ENCODE measurements at regions not wholly inside any gene's neighbourhood (a gene's known extent, or its start where the extent isn't known, plus 50 kb on each side); places are given as distances from the start of the nearest gene placed in this dataset.

DNA sequence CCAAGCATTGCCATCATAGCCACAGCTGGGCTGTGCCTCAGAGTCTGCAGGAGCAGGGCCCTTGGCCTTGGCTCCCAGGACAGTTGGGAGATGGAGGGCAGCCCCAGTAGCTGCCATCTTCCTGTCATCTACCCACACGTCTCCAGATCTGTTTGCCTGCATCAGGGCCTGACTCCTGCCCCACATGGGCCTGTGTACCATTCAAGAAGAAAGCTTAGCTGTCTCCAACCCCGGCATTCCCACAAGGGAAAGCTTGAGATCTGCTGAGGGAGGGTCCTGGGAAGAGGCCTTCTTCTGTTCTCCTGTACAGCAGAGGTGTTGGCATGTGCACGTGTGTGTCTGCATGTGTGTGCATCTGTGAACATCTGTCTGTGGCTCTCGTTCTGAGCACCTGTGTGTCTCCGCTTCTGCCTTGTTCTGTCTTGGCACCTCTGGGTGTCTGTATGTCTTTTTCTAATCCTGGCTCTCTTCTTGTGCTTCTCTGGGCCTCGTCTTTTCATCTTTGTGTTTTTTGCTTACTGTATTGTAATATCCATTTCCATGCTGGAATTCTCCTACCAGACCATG lies 122.2 kb downstream of the MRM1 start:
- no peak for DNase-seq (ENCODE audit: low spot score)
- in situ Hi-C loops (cut with HindIII; ENCODE audit: low sequenced_read_pairs), result no loop called here

DNA sequence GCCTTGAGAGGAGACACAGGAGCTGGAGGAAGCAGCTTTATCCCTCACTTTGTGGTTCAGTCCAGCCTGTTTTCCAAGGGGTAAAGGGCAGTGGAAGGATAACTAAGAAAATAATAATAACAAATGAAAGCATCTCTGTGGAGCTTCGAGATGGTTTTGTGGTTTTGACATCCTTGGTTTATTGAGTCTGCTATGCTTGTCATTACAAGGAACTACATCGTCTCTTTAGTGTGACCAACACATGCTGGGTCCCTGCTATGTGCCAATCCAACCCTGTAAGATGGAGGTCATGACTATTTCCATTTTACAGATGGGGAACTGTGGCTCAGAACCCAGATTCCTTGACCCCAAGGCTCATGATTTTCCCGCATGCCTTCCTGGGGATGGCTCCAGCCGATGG lies 124.8 kb downstream of the MRM1 start:
- in situ Hi-C loops (cut with HindIII; ENCODE audit: low sequenced_read_pairs), result no loop called here
- DNase-seq (ENCODE audit: low spot score), result no peak

DNA sequence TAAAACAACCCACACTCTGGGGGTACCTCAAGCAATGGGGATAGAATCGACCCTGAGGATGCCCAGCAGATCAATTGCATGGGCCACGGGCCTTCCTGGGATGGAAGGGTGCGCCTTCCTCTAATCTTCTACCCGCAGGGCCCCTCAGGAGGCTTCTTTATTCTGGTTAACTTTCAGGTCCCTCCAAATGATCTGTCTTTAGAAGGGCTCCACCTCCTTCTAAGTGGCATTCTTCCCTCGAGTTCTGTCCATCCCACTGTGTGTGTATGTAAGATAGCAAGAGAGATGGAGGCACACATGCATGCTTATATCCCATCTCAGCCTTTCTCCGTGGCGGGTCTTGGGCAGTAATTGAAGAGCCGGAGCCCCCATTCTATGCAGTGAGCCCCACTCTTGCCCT lies 125.7 kb downstream of the MRM1 start:
- in situ Hi-C loops (cut with HindIII; ENCODE audit: low sequenced_read_pairs), result no loop called here
- no peak for DNase-seq (ENCODE audit: low spot score)

DNA sequence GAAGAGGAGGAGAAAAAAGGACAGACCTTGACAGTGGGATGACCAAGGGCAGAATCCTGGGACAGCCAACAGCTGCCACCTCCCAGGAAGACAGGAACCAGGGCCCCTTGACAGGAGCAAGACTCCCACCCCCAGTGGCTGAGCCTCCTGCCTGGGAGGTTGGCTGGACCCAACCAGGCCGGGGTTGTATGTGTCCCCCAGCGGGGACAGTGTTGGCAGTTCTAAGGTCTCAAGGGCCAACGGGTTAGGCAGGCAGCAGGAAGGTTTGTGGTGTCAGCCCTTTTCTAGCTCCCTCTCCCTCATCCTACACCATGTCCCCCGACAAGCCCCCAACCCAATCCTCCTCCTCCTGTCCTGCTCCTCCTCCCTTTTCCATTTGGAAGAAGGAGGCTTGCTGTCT lies 126.2 kb downstream of the MRM1 start:
- in situ Hi-C loops (cut with HindIII; ENCODE audit: low sequenced_read_pairs), result no loop called here
- DNase-seq (ENCODE audit: low spot score), result no peak

DNA sequence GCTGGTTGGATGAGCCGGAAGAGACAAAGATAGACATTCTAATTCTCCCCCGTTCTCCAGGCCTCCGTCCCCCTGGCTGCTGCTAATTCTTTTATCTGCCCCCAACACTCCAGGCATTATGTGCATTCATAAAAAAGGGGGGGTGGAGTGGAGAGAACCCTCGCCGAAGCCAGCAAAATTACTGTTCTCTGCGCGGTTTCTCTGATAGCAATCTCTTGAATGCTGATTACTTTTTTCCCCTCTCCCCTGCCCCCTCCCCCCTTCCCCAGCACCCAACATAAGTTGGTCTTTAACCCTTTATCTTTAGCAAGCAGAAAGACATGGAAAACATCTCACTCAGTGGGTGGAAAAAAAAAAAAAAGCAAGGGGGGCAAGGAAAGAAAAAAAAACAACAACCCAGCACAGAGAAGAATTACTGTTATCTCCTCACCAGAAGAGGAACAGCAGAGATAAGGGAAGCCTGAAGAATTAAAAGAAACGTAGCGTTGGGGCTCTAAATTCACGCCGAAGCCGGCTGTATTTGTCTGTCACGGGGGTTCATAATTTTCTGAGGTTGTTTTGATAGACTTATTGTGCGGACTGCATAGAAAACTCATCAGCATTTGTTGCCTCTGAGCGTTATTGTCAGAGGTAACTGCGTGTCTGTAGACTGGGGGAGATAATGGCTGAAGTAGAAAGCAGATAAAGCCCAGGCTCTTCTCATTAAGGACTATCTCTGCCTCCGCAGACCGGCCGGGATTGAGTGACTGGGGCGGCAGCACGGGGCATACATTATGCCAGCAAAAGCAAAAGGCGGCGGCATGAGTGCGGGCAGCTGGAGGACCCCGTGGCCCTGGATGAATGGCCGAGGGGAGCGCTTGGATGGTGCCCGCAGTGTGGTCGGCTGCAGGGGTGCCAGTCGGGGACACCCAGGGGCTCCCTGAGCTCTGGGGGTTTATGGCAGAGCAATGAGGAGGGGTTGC lies 126.9 kb downstream of the MRM1 start:
- DNase-seq (ENCODE audit: low spot score), result no peak
- in situ Hi-C loops (cut with HindIII; ENCODE audit: low sequenced_read_pairs), result no loop called here

DNA sequence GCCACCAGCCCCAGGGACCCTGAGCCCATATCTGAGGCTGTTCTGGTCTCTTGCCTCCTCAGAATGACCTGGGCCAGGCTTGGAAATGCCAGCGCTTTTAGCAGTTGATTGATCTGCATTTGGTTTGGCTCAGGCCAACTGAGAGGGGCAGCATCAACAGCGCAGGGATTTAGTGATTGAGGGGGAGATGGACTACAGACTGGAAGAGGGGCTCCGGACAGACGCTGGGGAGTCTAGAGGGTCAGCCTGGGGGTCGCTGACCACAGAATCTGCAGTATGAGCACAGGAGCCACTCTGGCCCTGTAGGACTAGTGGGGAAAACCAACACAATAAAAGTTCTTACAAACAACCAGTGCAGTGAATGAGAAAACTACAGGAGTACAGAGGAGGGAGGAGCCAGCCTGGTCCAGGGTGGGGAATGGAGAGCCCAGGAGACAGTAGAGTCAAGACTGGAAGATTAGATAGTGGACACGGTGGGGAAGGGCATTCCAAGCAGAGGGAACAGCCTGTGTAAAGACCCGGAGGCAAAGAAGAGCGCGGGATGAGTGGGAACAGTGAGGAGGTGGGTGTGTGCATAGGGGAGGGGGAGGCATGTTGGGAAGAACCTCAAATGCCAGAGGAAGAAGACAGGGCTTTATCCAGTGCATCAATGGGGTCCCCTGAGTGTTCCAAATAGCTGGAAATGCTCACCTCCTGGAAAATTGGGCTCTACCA lies 128.9 kb downstream of the MRM1 start:
- in situ Hi-C loops (cut with HindIII; ENCODE audit: low sequenced_read_pairs), result no loop called here
- no peak for DNase-seq (ENCODE audit: low spot score)

DNA sequence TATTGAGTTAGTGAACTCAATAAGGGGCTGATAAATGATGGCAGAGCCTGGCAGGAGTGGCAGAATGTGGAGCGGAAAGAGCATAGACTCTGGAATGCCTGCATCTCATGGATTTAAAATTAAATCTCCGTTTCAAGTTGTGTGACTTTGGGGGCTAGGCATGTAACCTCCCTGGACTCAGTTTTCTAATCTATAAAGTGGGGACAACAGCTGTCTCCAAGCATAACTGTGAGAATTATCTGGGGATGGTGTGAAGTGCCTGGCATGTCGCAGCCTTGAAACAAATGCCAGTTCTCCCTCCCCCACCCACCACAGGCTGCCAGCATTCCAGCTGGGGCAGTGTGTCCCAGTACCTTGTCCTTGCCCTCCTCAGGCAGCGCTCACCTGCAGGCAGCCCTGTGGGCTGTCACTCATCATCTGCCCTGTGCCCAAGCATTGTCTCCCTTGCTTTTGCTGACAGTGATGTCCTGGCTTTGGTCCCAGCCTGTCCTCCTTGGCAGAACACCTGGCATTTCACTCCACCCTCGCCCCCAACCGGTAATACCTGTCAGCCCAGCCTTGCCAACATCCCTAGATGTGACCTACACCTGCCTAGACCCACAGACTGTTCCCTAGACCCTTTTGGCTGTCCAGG lies 129.6 kb downstream of the MRM1 start:
- no peak for DNase-seq (ENCODE audit: low spot score)
- in situ Hi-C loops (cut with HindIII; ENCODE audit: low sequenced_read_pairs), result no loop called here

DNA sequence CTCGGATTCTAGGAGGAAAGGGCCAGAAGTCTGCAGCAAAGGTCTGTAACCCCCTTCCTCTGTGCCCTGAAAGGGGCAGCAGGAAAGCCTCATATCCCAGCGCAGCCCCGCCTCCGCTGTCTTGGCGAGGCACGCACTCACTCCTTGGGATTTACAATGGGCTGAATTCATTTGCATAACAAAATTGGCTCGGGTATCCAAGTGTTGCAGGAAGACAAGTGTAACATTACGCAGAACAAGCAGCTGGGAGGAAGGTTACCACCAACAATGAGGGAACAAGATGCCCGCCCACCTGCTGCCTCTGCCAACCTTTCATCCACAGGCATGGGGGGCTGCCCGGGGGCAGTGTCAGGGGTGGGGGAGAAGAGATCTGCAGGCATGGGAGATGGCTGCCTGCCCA lies 130.4 kb downstream of the MRM1 start:
- in situ Hi-C loops (cut with HindIII; ENCODE audit: low sequenced_read_pairs), result no loop called here
- no peak for DNase-seq (ENCODE audit: low spot score)

DNA sequence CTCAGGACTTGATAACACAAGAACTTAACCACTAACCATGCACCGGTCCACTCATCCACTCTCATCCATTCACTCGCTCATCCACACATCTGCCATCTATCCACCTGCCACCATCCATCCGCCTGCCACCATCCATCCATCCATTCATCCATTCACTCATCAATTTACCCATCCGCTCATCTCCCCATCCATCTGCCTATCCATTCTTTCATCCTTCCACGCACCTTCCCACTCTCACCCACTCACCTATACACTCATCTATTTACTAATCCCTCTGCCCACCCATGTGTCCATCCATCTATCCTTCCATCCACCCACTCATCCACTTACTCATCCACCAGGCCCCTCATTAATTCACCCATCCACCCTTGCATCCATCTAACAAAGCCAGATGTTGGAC lies 131.0 kb downstream of the MRM1 start:
- in situ Hi-C loops (cut with HindIII; ENCODE audit: low sequenced_read_pairs), result no loop called here
- no peak for DNase-seq (ENCODE audit: low spot score)

DNA sequence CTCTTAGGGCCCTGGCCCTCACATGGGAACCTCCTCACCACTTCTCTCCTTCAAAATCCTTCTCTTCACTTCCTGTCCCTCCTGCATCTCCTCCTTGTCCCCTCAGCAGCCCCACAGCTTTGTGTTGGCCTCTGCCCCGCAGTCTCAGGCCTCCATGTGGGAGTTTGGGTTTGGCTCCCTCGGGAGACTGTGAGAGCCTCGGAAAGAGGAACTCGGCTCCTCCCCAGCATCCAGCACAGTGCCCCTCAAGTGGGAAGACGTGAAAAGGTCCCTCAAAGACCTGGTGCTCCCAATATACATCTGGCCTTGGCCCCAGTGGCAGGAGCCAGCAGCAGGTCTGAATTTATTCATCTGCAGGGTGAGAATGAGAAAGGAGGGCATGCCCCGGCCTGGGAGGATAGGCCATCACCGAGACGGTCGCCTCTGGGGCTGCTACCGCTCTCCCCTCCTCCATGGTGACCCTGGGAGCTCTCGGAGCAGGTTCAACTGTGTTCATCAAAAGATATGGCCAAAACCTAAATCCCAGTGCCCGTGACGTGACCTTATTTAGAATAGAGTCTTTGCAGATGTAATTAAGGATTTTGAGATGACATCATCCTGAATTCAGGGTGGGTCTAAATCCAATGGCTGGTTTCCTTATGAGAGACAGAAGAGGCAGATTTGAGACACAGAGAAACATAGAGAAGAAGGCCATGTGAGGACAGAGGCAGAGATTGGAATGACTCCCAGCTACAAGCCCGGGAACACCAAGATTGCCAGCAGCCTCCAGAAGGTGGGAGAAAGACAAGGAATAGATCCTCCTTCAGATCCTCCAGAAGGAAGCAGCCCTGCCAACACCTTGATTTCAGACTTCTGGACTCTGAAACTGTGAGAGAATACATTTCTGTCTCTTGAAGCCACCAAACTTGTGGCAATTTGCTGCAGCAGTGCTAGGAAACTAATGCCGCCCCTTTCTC lies 135.1 kb downstream of the MRM1 start:
- in situ Hi-C loops (cut with HindIII; ENCODE audit: low sequenced_read_pairs), result no loop called here
- peak; percentile 38 for DNase-seq (ENCODE audit: low spot score)

DNA sequence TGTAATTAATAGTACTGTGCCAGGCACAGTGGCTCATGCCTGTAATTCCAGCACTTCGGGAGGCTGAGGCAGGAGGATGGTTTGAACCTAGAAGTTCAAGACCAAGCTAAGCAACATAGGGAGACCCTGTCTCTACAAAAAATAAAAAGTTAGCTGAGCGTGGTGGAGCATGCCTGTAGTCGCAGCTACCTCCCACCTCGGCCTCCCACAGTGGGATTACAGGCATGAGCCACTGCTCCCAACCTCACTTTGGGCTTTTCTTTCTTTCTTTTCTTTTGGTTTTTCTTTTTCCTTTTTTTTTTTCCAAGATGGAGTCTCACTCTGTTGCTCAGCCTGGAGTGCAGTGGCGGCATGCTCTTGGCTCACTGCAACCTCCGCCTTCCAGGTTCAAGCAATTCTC lies 137.8 kb downstream of the MRM1 start:
- in situ Hi-C loops (cut with HindIII; ENCODE audit: low sequenced_read_pairs), result no loop called here
- no peak for DNase-seq (ENCODE audit: low spot score)

DNA sequence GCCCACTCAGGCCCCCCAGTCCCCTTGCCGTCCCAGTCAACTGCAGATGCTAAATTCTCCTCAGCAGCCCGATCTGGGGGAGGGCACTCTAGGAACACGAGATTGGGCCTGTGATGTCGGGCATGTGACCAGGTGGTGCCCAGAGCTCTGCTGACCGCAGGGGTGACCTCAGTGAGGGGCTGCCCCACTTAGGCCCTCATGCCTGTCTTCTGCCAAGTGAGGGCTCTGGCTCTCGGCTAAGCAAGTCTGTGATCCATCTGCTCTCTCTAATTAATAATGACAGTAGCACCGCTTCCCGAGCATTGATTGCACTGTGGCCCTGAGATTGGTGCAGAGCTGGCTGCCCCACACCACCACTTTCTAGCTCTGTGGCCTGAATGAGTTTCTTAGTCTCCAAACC lies 138.8 kb downstream of the MRM1 start:
- in situ Hi-C loops (cut with HindIII; ENCODE audit: low sequenced_read_pairs), result no loop called here
- DNase-seq (ENCODE audit: low spot score), result peak; percentile 21

DNA sequence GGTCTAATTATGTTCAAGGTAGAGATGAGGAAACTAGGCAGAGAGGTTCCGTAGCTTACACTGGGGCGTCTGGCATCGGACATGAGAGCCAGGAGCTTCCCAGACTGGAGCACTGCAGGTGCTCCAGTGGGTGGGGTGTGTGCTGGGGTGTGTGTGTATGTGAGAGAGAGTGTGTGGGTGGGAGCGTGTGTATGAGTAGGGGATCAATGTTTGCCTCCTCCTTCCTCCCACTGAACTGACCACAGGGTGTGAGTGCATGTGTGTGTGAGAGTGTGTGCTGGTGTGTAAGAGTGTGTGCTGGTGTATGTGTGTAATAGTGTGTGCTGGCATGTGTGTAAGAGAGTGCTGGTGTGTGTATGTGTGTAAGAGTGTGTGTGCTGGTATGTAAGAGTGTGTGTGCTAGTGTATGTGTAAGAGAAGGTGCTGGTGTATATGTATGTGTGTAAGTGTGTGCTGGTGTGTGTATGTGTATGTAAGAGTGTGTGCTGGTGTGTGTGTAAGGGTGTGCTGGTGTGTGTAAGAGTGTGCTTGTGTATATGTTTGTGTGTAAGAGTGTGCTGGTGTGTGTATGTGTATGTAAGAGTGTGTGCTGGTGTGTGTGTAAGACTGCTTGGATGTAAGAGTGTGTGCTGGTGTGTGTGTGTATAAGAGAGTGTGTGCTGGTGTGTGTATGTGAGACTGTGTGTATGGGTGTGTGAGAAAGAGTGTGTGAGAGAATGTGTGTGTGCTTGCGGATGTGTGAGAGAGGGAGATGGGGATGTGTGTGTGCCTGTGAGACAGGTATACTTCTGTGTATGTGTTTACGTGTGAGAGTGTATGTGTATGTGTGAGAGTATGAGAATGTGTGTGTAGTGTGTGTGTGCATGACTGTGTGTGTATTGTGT lies 139.9 kb downstream of the MRM1 start:
- in situ Hi-C loops (cut with HindIII; ENCODE audit: low sequenced_read_pairs), result no loop called here
- no peak for DNase-seq (ENCODE audit: low spot score)

DNA sequence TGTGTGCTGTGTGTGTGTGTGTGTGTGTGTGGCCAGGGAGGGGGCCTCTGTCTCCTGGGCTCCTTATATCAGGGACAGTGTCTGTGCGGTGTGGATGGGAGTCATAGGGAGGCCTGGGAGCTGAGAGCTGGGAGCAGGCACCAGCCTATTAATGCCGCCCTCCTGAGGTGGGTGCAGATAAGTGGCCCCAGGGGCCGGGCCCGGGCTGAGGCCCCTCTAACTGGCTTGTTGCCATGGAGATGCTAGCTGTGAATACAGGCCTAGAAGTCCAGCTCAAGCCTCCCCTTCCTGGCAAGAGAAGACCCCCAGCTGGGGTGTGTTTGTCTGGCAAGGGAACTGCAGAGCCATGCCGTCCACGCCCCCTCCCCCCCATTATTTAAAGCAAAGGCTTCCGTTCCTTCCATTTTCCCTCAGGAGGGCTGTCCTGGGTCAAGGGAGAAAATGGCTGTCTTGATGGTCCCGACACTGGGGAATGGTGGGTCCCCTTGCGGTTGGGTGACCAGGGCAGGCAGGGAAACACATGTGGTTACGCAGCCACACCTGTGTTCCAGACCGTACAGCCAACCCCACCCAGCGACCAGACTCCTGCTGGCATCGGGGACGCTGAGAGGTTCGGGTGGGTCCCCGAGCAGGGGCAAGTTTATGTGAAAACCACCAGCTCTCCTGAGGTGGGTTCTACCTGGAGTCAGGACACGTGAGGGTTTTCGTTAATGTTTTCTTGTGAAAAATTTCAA lies 141.1 kb downstream of the MRM1 start:
- no peak for DNase-seq (ENCODE audit: low spot score)
- in situ Hi-C loops (cut with HindIII; ENCODE audit: low sequenced_read_pairs), result no loop called here

DNA sequence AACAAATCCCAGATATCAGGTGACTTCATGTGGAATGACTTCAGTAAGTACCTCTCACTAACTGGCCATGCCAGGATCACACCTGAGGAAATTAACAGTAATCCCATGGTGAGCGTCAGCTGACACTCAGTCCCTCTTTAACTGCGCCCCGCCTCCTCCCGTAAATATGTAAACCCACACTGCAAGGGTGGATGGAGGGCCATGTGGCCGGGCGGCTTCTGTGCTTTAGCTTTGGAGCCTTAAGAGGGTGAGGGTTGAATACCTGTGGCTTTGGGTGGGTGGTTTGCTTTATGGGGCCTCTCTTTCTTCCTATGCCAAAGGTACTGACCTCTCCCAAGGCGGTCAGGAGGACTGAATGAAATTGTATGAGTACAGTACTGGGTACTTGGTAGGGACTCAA lies 141.7 kb downstream of the MRM1 start:
- DNase-seq (ENCODE audit: low spot score), result peak; percentile 21
- in situ Hi-C loops (cut with HindIII; ENCODE audit: low sequenced_read_pairs), result no loop called here

DNA sequence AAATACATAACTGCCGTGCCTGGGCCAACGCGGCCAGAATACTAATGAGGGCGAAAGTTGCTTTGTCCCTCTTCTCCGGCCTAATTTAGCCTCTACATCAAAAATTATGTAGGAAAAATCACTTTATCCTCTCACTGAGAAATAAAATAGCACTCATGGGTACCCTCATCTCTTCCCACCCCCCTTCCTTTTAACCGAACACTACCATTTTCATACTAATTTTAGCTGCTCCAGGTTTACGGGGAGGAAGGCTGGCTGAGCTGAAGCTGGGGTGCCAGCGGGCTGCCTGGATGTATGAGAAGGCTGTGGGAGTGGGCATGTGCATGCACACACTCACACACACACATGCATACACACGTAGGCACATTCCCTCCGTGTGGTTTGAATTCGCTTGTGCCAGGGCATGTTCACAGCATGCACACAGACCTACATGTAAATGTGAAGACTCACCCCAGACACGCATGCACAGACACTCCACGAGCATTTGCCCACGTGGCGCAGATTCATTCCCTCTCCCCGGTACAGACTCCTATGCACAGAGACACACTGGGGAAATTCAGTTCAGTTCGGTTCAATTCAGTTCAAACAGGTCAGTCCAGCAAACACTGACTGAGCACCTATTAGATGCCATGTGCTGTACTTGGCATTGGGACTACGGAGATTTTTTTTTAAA lies 145.1 kb downstream of the MRM1 start:
- in situ Hi-C loops (cut with HindIII; ENCODE audit: low sequenced_read_pairs), result no loop called here
- DNase-seq (ENCODE audit: low spot score), result no peak

DNA sequence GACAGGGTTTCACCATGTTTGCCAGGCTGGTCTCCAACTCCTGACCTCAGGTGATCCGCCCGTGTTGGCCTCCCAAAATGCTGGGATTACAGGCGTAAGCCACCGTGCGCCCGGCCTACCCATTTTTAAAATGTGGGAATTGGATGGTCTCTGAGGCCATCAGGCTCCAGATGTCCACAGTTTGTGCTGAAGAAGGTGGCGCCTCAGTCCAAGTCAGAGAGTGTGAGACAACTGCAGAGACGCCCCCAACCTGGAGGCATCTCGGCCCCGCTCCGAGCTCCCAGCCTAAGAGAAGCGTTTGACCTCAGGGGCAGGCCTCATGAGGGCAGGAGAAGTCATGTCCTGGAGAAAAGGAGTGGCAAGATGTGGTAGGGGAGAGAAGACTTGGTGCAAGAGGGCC lies 146.5 kb downstream of the MRM1 start:
- DNase-seq (ENCODE audit: low spot score), result no peak
- in situ Hi-C loops (cut with HindIII; ENCODE audit: low sequenced_read_pairs), result no loop called here
